ENCODE measurements at regions not wholly inside any gene's neighbourhood (a gene's known extent, or its start where the extent isn't known, plus 50 kb on each side); places are given as distances from the start of the nearest gene placed in this dataset.

DNA sequence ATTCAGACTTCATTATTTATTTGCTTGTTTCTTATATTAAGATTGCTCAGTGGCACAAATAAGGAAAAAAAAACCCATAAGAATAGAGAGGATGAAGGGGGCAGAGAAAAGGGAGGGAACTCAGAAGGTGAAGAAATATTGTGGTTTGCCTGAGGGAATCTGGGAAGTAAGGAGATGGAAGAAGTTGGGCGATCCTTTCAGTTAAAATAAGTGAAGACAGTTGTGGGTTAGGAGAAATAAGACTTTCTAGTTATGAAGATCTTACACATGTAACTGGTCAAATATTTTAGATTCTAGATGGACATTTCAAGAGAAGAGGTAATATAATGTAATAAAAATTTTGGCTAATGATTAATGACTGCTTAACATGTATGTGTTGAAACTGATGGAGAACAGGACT lies 138.7 kb upstream of the LIMCH1 start:
- TF ChIP-seq, protein P1, sequence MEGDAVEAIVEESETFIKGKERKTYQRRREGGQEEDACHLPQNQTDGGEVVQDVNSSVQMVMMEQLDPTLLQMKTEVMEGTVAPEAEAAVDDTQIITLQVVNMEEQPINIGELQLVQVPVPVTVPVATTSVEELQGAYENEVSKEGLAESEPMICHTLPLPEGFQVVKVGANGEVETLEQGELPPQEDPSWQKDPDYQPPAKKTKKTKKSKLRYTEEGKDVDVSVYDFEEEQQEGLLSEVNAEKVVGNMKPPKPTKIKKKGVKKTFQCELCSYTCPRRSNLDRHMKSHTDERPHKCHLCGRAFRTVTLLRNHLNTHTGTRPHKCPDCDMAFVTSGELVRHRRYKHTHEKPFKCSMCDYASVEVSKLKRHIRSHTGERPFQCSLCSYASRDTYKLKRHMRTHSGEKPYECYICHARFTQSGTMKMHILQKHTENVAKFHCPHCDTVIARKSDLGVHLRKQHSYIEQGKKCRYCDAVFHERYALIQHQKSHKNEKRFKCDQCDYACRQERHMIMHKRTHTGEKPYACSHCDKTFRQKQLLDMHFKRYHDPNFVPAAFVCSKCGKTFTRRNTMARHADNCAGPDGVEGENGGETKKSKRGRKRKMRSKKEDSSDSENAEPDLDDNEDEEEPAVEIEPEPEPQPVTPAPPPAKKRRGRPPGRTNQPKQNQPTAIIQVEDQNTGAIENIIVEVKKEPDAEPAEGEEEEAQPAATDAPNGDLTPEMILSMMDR (IDR thresholded peaks at IDR 0.05) = no peak
- TF ChIP-seq POLR2AphosphoS5 (IDR thresholded peaks at IDR 0.05; ENCODE audit: low read depth, low read length) (no peak), SIN3A (IDR thresholded peaks at IDR 0.05; ENCODE audit: borderline replicate concordance, insufficient read depth, low read depth, low read length) (no peak), TCF7L2 (IDR thresholded peaks at IDR 0.05; ENCODE audit: low read depth, low read length) (no peak)
- TF ChIP-seq, protein P2, sequence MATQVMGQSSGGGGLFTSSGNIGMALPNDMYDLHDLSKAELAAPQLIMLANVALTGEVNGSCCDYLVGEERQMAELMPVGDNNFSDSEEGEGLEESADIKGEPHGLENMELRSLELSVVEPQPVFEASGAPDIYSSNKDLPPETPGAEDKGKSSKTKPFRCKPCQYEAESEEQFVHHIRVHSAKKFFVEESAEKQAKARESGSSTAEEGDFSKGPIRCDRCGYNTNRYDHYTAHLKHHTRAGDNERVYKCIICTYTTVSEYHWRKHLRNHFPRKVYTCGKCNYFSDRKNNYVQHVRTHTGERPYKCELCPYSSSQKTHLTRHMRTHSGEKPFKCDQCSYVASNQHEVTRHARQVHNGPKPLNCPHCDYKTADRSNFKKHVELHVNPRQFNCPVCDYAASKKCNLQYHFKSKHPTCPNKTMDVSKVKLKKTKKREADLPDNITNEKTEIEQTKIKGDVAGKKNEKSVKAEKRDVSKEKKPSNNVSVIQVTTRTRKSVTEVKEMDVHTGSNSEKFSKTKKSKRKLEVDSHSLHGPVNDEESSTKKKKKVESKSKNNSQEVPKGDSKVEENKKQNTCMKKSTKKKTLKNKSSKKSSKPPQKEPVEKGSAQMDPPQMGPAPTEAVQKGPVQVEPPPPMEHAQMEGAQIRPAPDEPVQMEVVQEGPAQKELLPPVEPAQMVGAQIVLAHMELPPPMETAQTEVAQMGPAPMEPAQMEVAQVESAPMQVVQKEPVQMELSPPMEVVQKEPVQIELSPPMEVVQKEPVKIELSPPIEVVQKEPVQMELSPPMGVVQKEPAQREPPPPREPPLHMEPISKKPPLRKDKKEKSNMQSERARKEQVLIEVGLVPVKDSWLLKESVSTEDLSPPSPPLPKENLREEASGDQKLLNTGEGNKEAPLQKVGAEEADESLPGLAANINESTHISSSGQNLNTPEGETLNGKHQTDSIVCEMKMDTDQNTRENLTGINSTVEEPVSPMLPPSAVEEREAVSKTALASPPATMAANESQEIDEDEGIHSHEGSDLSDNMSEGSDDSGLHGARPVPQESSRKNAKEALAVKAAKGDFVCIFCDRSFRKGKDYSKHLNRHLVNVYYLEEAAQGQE (IDR thresholded peaks at IDR 0.05; ENCODE audit: insufficient read depth in 1 of 2, low read depth in 2 of 2, low read length in 1 of 2) = no peak

All from Panc1 (cell line).